ENCODE measurements at regions not wholly inside any gene's neighbourhood (a gene's known extent, or its start where the extent isn't known, plus 50 kb on each side); places are given as distances from the start of the nearest gene placed in this dataset.

- no peak for DNase-seq (ENCODE audit: low read depth in 1 of 2, low spot score in 2 of 2)
These were observed 566.4 kb downstream of the DNAH5 start for GRCh38 chr5:13378091-13378490.

More at GRCh38 chr5:13378091-13378490, 566.4 kb downstream of the DNAH5 start:
- Histone ChIP-seq H2BK120ac (replicated peaks; ENCODE audit: low read depth, low read length) (no peak overlapping the region), H3K4ac (replicated peaks; ENCODE audit: insufficient read length, low read depth, low read length) (no peak overlapping the region), H3K23ac (ENCODE audit: insufficient read length) (no peak overlapping the region), H2AFZ (ENCODE audit: low read length) (no peak overlapping the region), H4K5ac (ENCODE audit: insufficient read length, low read depth, low read length) (no peak overlapping the region), H2BK20ac (ENCODE audit: low read length) (no peak overlapping the region), H4K8ac (ENCODE audit: extremely low read depth, insufficient read depth, low read length) (no peak overlapping the region), H3K4me3 (ENCODE audit: extremely low read depth in 1 of 4, insufficient read depth in 2 of 4, low read depth in 3 of 4, low read length in 4 of 4) (no peak overlapping the region), H3K27ac (ENCODE audit: low read depth, low read length) (no peak overlapping the region), H2BK12ac (ENCODE audit: low read depth, low read length) (no peak overlapping the region), H4K91ac (replicated peaks; ENCODE audit: insufficient read length, low read length) (no peak overlapping the region), H2BK5ac (ENCODE audit: low read depth, low read length) (no peak overlapping the region), H3K4me1 (replicated peaks in 1 of 4; ENCODE audit: control insufficient read depth in 3 of 4, insufficient read depth in 4 of 4, low read length in 3 of 4) (no peaks in the 10 kb centered on the region), H3K56ac (replicated peaks; ENCODE audit: insufficient read length, low read depth, low read length) (no peak overlapping the region), H2BK15ac (ENCODE audit: low read length) (no peak overlapping the region), H3K9me3 (ENCODE audit: insufficient read depth in 2 of 2, low read depth in 1 of 2, low read length in 1 of 2) (no peaks in the 10 kb centered on the region), H2AK5ac (ENCODE audit: low read depth, low read length) (no peak overlapping the region), H3K14ac (ENCODE audit: insufficient read length) (no peak overlapping the region), H3K79me2 (ENCODE audit: control insufficient read depth in 1 of 2, insufficient read depth in 2 of 2, low read length in 2 of 2) (no peaks in the 10 kb centered on the region), H3K4me2 (ENCODE audit: insufficient read depth in 1 of 2, low read depth in 2 of 2, low read length in 2 of 2) (no peak overlapping the region), H3K23me2 (ENCODE audit: low read depth, low read length) (no peaks in the 10 kb centered on the region; the same call in 1 of the 2 replicates), H3K27me3 (replicated peaks in 1 of 4; ENCODE audit: control insufficient read depth in 3 of 4, extremely low read depth in 1 of 4, insufficient read depth in 3 of 4, low read length in 3 of 4) (no peaks in the 10 kb centered on the region), H3K18ac (ENCODE audit: extremely low read depth, low read length) (no peak overlapping the region), H4K20me1 (replicated peaks in 1 of 2; ENCODE audit: control insufficient read depth in 1 of 2, insufficient read depth in 2 of 2, low read length in 2 of 2) (no peaks in the 10 kb centered on the region), H3K79me1 (ENCODE audit: low read depth, low read length) (no peaks in the 10 kb centered on the region), H3K36me3 (ENCODE audit: control insufficient read depth in 2 of 4, insufficient read depth in 4 of 4, low read length in 3 of 4) (no peaks in the 10 kb centered on the region), H3K9ac (replicated peaks in 1 of 4; ENCODE audit: extremely low read depth in 1 of 4, low read depth in 3 of 4, low read length in 3 of 4) (no peak overlapping the region)
- WGBS, 2 experiments (ENCODE audit: extremely low coverage in 1 of 2, insufficient coverage in 1 of 2, insufficient read length in 1 of 2, insufficient replicate concordance in 2 of 2, low coverage in 1 of 2, low lambda C conversion rate in 2 of 2, missing lambda C conversion rate in 1 of 2): 75% methylated on average over 4 of the region's 4 CpGs; no CpG with 5 or more reads in 1 of the 2 experiments
- POLR2A ChIA-PET (ENCODE audit: partially characterized antibody): no interaction called here
- FAIRE-seq: no peak
- no peak for TF ChIP-seq RAD21 (IDR thresholded peaks at IDR 0.05 in 1 of 2, conservative IDR thresholded peaks at IDR 0.05 in 1 of 2; ENCODE audit: low read depth in 2 of 2, low read length in 2 of 2)
- no peak for TF ChIP-seq KDM4A (IDR thresholded peaks at IDR 0.05; ENCODE audit: low read depth, low read length, severe bottlenecking)
- CTCF ChIA-PET (ENCODE audit: partially characterized antibody): interaction anchor here (0.8 to 1.6 kb wide), 4 partner anchors 13 to 264 kb away, joined by 3 to 5 read pairs (median 3); no protein-coding TSS in a partner anchor

All from H1 (cell line).